HepG2 (cell line): ENCODE measurements at regions not wholly inside any gene's neighbourhood (a gene's known extent, or its start where the extent isn't known, plus 50 kb on each side); places are given as distances from the start of the nearest gene placed in this dataset.

Experiments used
- ATAC-seq: fragments of 200-7000 bp; cut with Tn5 transposase; 3 replicates; pipeline ENCODE4 v1.9.1; 2020; ENCODE audit warnings: mild to moderate bottlenecking, moderate library complexity
- BruUV-seq: library from RNA; stranded (reverse); fragments of 400-500 nt; replicated peaks from 2 replicates; lab custom pipeline; 2021; lab: Mats Ljungman, UMichigan
- CTCF ChIA-PET: fragments of 300-600 bp; formaldehyde crosslinking; extraction: SDS; loops from one replicate; lab custom pipeline; 2021; ENCODE audit warnings: low total read pairs, inconsistent platforms, low intra/inter-chr PET ratio; lab: Yijun Ruan, JAX
- POLR2A ChIA-PET: fragments of 350-600 bp; sonication (Branson Sonifier 250); formaldehyde crosslinking; loops from one replicate; lab custom pipeline; 2020; ENCODE audit warnings: antibody characterized with exemption, inconsistent platforms; lab: Yijun Ruan, JAX
- DNase-seq: peaks from one replicate; pipeline ENCODE4 v3.0.0-alpha.2; 2015; ENCODE audit warnings: low spot score
- FAIRE-seq: peaks from 3 replicates; lab custom pipeline; 2011; peaks lifted over from hg19 to GRCh38; lab: Jason Lieb, UNC
- H2AFZ ChIP-seq: one replicate; pipeline ENCODE4 v1.6.1; 2011; ENCODE audit warnings: low read length, inconsistent platforms
- H3K27ac ChIP-seq: fragments of 300-600 bp; 3 replicates; pipeline ENCODE4 v1.8.0; 2011; ENCODE audit warnings: mixed run types, mild to moderate bottlenecking, mixed read lengths, low read length, inconsistent platforms; ENCODE audit not compliant: insufficient read depth; ENCODE audit errors: extremely low read length
- H3K27me3 ChIP-seq, 2 experiments: fragments of 200-600 bp in 1 of 2; 2 replicates in 1 of 2; 3 replicates in 1 of 2; pipeline versions ENCODE4 v1.6.0 to v1.8.0; 2011; ENCODE audit warnings: low read length in 2 of 2, mild to moderate bottlenecking in 2 of 2, moderate library complexity in 2 of 2, inconsistent platforms in 1 of 2; ENCODE audit not compliant: insufficient read depth in 2 of 2, control insufficient read depth in 1 of 2
- H3K36me3 ChIP-seq, 2 experiments: fragments of 200-600 bp in 1 of 2; replicated peaks in 1 of 2; 2 replicates in 1 of 2; 3 replicates in 1 of 2; pipeline versions ENCODE4 v1.5.1 to v1.8.0; 2011; ENCODE audit warnings: low read length in 2 of 2, inconsistent platforms in 1 of 2; ENCODE audit not compliant: insufficient read depth in 2 of 2, control insufficient read depth in 1 of 2
- H3K4me1 ChIP-seq: 2 replicates; pipeline ENCODE4 v1.5.1; 2012; ENCODE audit warnings: low read length, inconsistent platforms; ENCODE audit not compliant: insufficient read depth
- H3K4me2 ChIP-seq: 2 replicates; pipeline ENCODE4 v1.6.0; 2011; ENCODE audit warnings: low read depth, low read length, inconsistent platforms
- H3K4me3 ChIP-seq, 3 experiments: fragments of 200-600 bp in 1 of 3; sonication (generic), shearing (Covaris generic) in 1 of 3; replicated peaks in 1 of 3; 2 replicates each; pipeline ENCODE4 v1.5.1; 2011 to 2016; ENCODE audit warnings: low read length in 3 of 3, inconsistent platforms in 2 of 3, low read depth in 2 of 3, mild to moderate bottlenecking in 2 of 3, control low read depth in 1 of 3, mixed read lengths in 1 of 3; ENCODE audit not compliant: insufficient read depth in 1 of 3
- H3K79me2 ChIP-seq: one replicate; pipeline ENCODE4 v1.6.1; 2011; ENCODE audit warnings: low read length, inconsistent platforms; ENCODE audit not compliant: insufficient read depth
- H3K9ac ChIP-seq: 2 replicates; pipeline ENCODE4 v1.6.0; 2011; ENCODE audit warnings: mild to moderate bottlenecking, low read depth, low read length, inconsistent platforms; ENCODE audit not compliant: insufficient read depth
- H3K9me3 ChIP-seq: 2 replicates; pipeline ENCODE4 v1.5.1; 2012; ENCODE audit warnings: mild to moderate bottlenecking, low read length
- H4K20me1 ChIP-seq: 2 replicates; pipeline ENCODE4 v1.6.0; 2011; ENCODE audit warnings: inconsistent platforms, mild to moderate bottlenecking, low read length, moderate library complexity; ENCODE audit not compliant: insufficient read depth
- DMTF1 ChIP-seq: sonication (generic); formaldehyde crosslinking; IDR thresholded peaks from 2 replicates; pipeline ENCODE4 v1.4.0; 2020; ENCODE audit warnings: mild to moderate bottlenecking, missing genetic modification reagents
- ELF3 ChIP-seq: IDR thresholded peaks from 2 replicates; pipeline ENCODE4 v1.6.1; 2016; ENCODE audit warnings: missing genetic modification reagents, missing compliant biosample characterization
- FOXC1 ChIP-seq: sonication (generic); formaldehyde crosslinking; IDR thresholded peaks from 2 replicates; pipeline ENCODE4 v1.8.0; 2022; ENCODE audit warnings: mild to moderate bottlenecking, missing genetic modification reagents, borderline replicate concordance
- GMEB1 ChIP-seq: sonication (generic); formaldehyde crosslinking; IDR thresholded peaks from 2 replicates; pipeline ENCODE4 v1.5.1; 2020; ENCODE audit warnings: missing genetic modification reagents, mild to moderate bottlenecking, borderline replicate concordance
- HDAC1 ChIP-seq: sonication (generic); formaldehyde crosslinking; IDR thresholded peaks from 2 replicates; pipeline ENCODE4 v1.5.1; 2020; ENCODE audit warnings: mild to moderate bottlenecking, missing genetic modification reagents
- KLF15 ChIP-seq: sonication (generic); formaldehyde crosslinking; IDR thresholded peaks from 2 replicates; pipeline ENCODE4 v1.8.1; 2023; ENCODE audit warnings: borderline replicate concordance, mild to moderate bottlenecking, inconsistent platforms, missing genetic modification reagents, mixed read lengths
- MAZ ChIP-seq, 2 experiments: sonication (generic) in 1 of 2; formaldehyde crosslinking in 1 of 2; IDR thresholded peaks; 2 replicates each; pipeline versions ENCODE4 v1.5.0 to v1.6.1; 2012 to 2020; ENCODE audit warnings: low read depth in 2 of 2, mild to moderate bottlenecking in 2 of 2, borderline replicate concordance in 1 of 2, improper control_type of control experiment in 1 of 2, low read length in 1 of 2, missing genetic modification reagents in 1 of 2, moderate library complexity in 1 of 2
- NFATC3 ChIP-seq: sonication (generic); formaldehyde crosslinking; IDR thresholded peaks from 2 replicates; pipeline ENCODE4 v1.5.1; 2020; ENCODE audit warnings: mild to moderate bottlenecking, missing genetic modification reagents
- THAP9 ChIP-seq: sonication (generic); formaldehyde crosslinking; IDR thresholded peaks from 2 replicates; pipeline ENCODE4; 2020; ENCODE audit warnings: missing genetic modification reagents, mild to moderate bottlenecking, borderline replicate concordance
- ZBTB21 ChIP-seq: sonication (generic); formaldehyde crosslinking; IDR thresholded peaks from 2 replicates; pipeline ENCODE4 v1.4.0; 2020; ENCODE audit warnings: missing genetic modification reagents
- ZC3H13 ChIP-seq: sonication (generic); formaldehyde crosslinking; IDR thresholded peaks from 2 replicates; pipeline ENCODE4 v1.8.1; 2023; ENCODE audit warnings: mild to moderate bottlenecking, missing genetic modification reagents, moderate library complexity
- ZFP37 ChIP-seq: sonication (generic); formaldehyde crosslinking; IDR thresholded peaks from 2 replicates; pipeline ENCODE4 v1.4.0; 2020; ENCODE audit warnings: missing genetic modification reagents, borderline replicate concordance
- ZNF567 ChIP-seq: sonication (generic); formaldehyde crosslinking; IDR thresholded peaks from 2 replicates; pipeline ENCODE4 v1.8.1; 2023; ENCODE audit warnings: mild to moderate bottlenecking, missing genetic modification reagents, borderline replicate concordance
- ZNF615 ChIP-seq: sonication (generic); formaldehyde crosslinking; IDR thresholded peaks from 2 replicates; pipeline ENCODE4 v1.5.0; 2020; ENCODE audit warnings: mild to moderate bottlenecking, missing genetic modification reagents, borderline replicate concordance
- ZNF724P ChIP-seq: sonication (generic); formaldehyde crosslinking; IDR thresholded peaks from 2 replicates; pipeline ENCODE4 v1.8.0; 2022; ENCODE audit warnings: missing genetic modification reagents, borderline replicate concordance
- WGBS: methylation state at CpG from one replicate; pipeline ENCODE4 v1.1.6; 2017; ENCODE audit warnings: low lambda C conversion rate; 5-methylcytosine and 5-hydroxymethylcytosine counted together
- in situ Hi-C: cut with HindIII; loops from 2 replicates; pipeline ENCODE4 v1.10.0; 2017; ENCODE audit warnings: low pct_unique_long_range_greater_than_20kb; ENCODE audit not compliant: extremely low pct_ligation_motif_present
- intact Hi-C: fragments of 100-400 bp; cut with micrococcal nuclease; formaldehyde crosslinking; loops from one replicate; pipeline ENCODE4 v1.10.0; 2022; ENCODE audit not compliant: unreplicated experiment

GRCh38 chr19:30682146-30682998 is 310.2 kb downstream of the ZNF536 start:
- ATAC-seq: no peak
- no peak for TF ChIP-seq ELF3 (CRISPR knock-in tag)
- no peak for TF ChIP-seq ZNF615 (CRISPR knock-in tag)
- TF ChIP-seq MAZ (IDR thresholded peaks at IDR 0.05; ENCODE audit: borderline replicate concordance, low read depth, low read length): no peak
- no peak for TF ChIP-seq MAZ (CRISPR knock-in tag; IDR thresholded peaks at IDR 0.05; ENCODE audit: low read depth)
- no peak for TF ChIP-seq ZC3H13 (CRISPR knock-in tag)
- TF ChIP-seq ZNF567 (CRISPR knock-in tag): no peak
- no peak for TF ChIP-seq ZNF724P (CRISPR knock-in tag)
- no peak for TF ChIP-seq FOXC1 (CRISPR knock-in tag)
- TF ChIP-seq ZFP37: no peak
- no peak for TF ChIP-seq ZBTB21 (CRISPR knock-in tag)
- no peak for TF ChIP-seq THAP9 (CRISPR knock-in tag)
- no peak for TF ChIP-seq DMTF1 (CRISPR knock-in tag)
- no peak for TF ChIP-seq NFATC3 (CRISPR knock-in tag)
- no peak for TF ChIP-seq HDAC1 (CRISPR knock-in tag)
- no peak for TF ChIP-seq GMEB1
- no peak for TF ChIP-seq KLF15 (CRISPR knock-in tag)
- TF ChIP-seq, all 625 proteins: peak for 0
- Histone ChIP-seq H3K9ac (no peak overlapping the region), H2AFZ (no peak overlapping the region), H3K4me2 (no peak overlapping the region), H3K4me1 (no peaks in the 10 kb centered on the region), H3K27me3 (peaks cover 0 to 26% of the 10 kb centered on the region in 2 experiments; a peak in 3 of 5 replicates), H3K36me3 (no peaks in the 10 kb centered on the region), H3K4me3 (no peak overlapping the region), H4K20me1 (no peaks in the 10 kb centered on the region), H3K9me3 (no peaks in the 10 kb centered on the region), H3K79me2 (no peaks in the 10 kb centered on the region), H3K27ac (no peak overlapping the region)
- BruUV-seq: no TSS peak
- WGBS: 27% methylated on average over 16 of the region's 27 CpGs
- FAIRE-seq (no peak), DNase-seq (no peak)
- intact Hi-C loops: no loop called here
- ChIA-PET POLR2A (no interaction called here), CTCF (interaction anchor here (0.8 to 1.7 kb wide), 2 partner anchors 1542 to 1888 kb away, joined by 5 to 17 read pairs; no protein-coding TSS in a partner anchor)
- in situ Hi-C loops: no loop called here
